ENCODE measurements at regions not wholly inside any gene's neighbourhood (a gene's known extent, or its start where the extent isn't known, plus 50 kb on each side); places are given as distances from the start of the nearest gene placed in this dataset.

- no peak for TF ChIP-seq CTCF (IDR thresholded peaks at IDR 0.05)
- Mint-ChIP-seq H3K27ac (no peak overlapping the region), H3K36me3 (no peaks in the 10 kb centered on the region), H3K4me1 (no peaks in the 10 kb centered on the region), H3K27me3 (ENCODE audit: low read depth in 2 of 2) (peaks cover under 1 to 9% of the 10 kb centered on the region in 2 donors), H3K9me3 (no peaks in the 10 kb centered on the region), H3K4me3 (no peak overlapping the region)
- Histone ChIP-seq H3K9me3 (ENCODE audit: control insufficient read depth, insufficient read depth, low read length) (peaks cover 6% of the 10 kb centered on the region), H3K27ac (ENCODE audit: low read length) (no peak overlapping the region), H3K27me3 (ENCODE audit: control insufficient read depth, insufficient read depth, low read length) (no peaks in the 10 kb centered on the region), H3K4me1 (ENCODE audit: control insufficient read depth, insufficient read depth, low read length) (no peaks in the 10 kb centered on the region), H3K36me3 (ENCODE audit: control insufficient read depth, insufficient read depth, low read length) (no peaks in the 10 kb centered on the region), H3K4me3 (ENCODE audit: low read length) (no peak overlapping the region)
- DNase-seq (no peak), ATAC-seq (no peak)
- intact Hi-C loops (cut with micrococcal nuclease): no loop called here
- WGBS (ENCODE audit: insufficient coverage): 96% methylated on average over 2 of the region's 2 CpGs
Measured at GRCh38 chr9:78393340-78393739, 96.4 kb downstream of the PSAT1 start.

GRCh38 chr9:78393932-78394331, 97.0 kb downstream of the PSAT1 start:
- no peak overlapping the region for H3K4me3 Mint-ChIP-seq
- peaks cover 0 to 9% of the 10 kb centered on the region in 2 donors for H3K27me3 Mint-ChIP-seq (ENCODE audit: low read depth in 2 of 2)
- no peaks in the 10 kb centered on the region for H3K4me1 ChIP-seq (ENCODE audit: control insufficient read depth, insufficient read depth, low read length)

GRCh38 chr9:78396087-78396486, 99.2 kb downstream of the PSAT1 start:
- H3K4me3 Mint-ChIP-seq: no peak overlapping the region
- no peak for TF ChIP-seq CTCF (IDR thresholded peaks at IDR 0.05)
- H3K9me3 ChIP-seq (ENCODE audit: control insufficient read depth, insufficient read depth, low read length): peaks cover 6% of the 10 kb centered on the region
- peaks cover 0 to 5% of the 10 kb centered on the region in 2 donors for H3K27me3 Mint-ChIP-seq (ENCODE audit: low read depth in 2 of 2)
- H3K27me3 ChIP-seq (ENCODE audit: control insufficient read depth, insufficient read depth, low read length): no peaks in the 10 kb centered on the region
- H3K27ac ChIP-seq (ENCODE audit: low read length): no peak overlapping the region
- no peaks in the 10 kb centered on the region for H3K4me1 ChIP-seq (ENCODE audit: control insufficient read depth, insufficient read depth, low read length)
- H3K9me3 Mint-ChIP-seq: no peaks in the 10 kb centered on the region
- no peak for ATAC-seq
- no peak overlapping the region for H3K4me3 ChIP-seq (ENCODE audit: low read length)
- WGBS (ENCODE audit: insufficient coverage): 88% methylated on average over 2 of the region's 2 CpGs
- no peaks in the 10 kb centered on the region for H3K4me1 Mint-ChIP-seq
- H3K27ac Mint-ChIP-seq: no peak overlapping the region
- intact Hi-C loops (cut with micrococcal nuclease): no loop called here
- no peaks in the 10 kb centered on the region for H3K36me3 ChIP-seq (ENCODE audit: control insufficient read depth, insufficient read depth, low read length)
- DNase-seq: no peak
- H3K36me3 Mint-ChIP-seq: no peaks in the 10 kb centered on the region

More at GRCh38 chr9:78393932-78394331, 97.0 kb downstream of the PSAT1 start:
- ATAC-seq (no peak), DNase-seq (no peak)
- WGBS (ENCODE audit: insufficient coverage): 90% methylated on average over 2 of the region's 2 CpGs
- H3K27me3 ChIP-seq (ENCODE audit: control insufficient read depth, insufficient read depth, low read length): no peaks in the 10 kb centered on the region
- intact Hi-C loops (cut with micrococcal nuclease): no loop called here
- no peak overlapping the region for H3K27ac Mint-ChIP-seq
- no peak for TF ChIP-seq CTCF (IDR thresholded peaks at IDR 0.05)
- no peak overlapping the region for H3K4me3 ChIP-seq (ENCODE audit: low read length)
- H3K27ac ChIP-seq (ENCODE audit: low read length): no peak overlapping the region
- H3K36me3 Mint-ChIP-seq: no peaks in the 10 kb centered on the region
- no peaks in the 10 kb centered on the region for H3K4me1 Mint-ChIP-seq
- peaks cover 6% of the 10 kb centered on the region for H3K9me3 ChIP-seq (ENCODE audit: control insufficient read depth, insufficient read depth, low read length)
- H3K9me3 Mint-ChIP-seq: no peaks in the 10 kb centered on the region
- H3K36me3 ChIP-seq (ENCODE audit: control insufficient read depth, insufficient read depth, low read length): no peaks in the 10 kb centered on the region

GRCh38 chr9:78397045-78397444, 100.1 kb downstream of the PSAT1 start:
- WGBS (ENCODE audit: insufficient coverage): 79% methylated on average over 4 of the region's 5 CpGs
- peaks cover 0 to 5% of the 10 kb centered on the region in 2 donors for H3K27me3 Mint-ChIP-seq (ENCODE audit: low read depth in 2 of 2)
- H3K27ac ChIP-seq (ENCODE audit: low read length): no peak overlapping the region
- H3K36me3 Mint-ChIP-seq: no peaks in the 10 kb centered on the region
- H3K27me3 ChIP-seq (ENCODE audit: control insufficient read depth, insufficient read depth, low read length): no peaks in the 10 kb centered on the region
- no peaks in the 10 kb centered on the region for H3K4me1 ChIP-seq (ENCODE audit: control insufficient read depth, insufficient read depth, low read length)
- H3K4me3 ChIP-seq (ENCODE audit: low read length): no peak overlapping the region
- intact Hi-C loops (cut with micrococcal nuclease): no loop called here
- H3K9me3 ChIP-seq (ENCODE audit: control insufficient read depth, insufficient read depth, low read length): peaks cover 6% of the 10 kb centered on the region
- H3K27ac Mint-ChIP-seq: no peak overlapping the region
- H3K36me3 ChIP-seq (ENCODE audit: control insufficient read depth, insufficient read depth, low read length): no peaks in the 10 kb centered on the region
- no peaks in the 10 kb centered on the region for H3K4me1 Mint-ChIP-seq
- H3K4me3 Mint-ChIP-seq: no peak overlapping the region
- TF ChIP-seq CTCF (IDR thresholded peaks at IDR 0.05): no peak
- ATAC-seq (no peak), DNase-seq (no peak)
- no peaks in the 10 kb centered on the region for H3K9me3 Mint-ChIP-seq
